SKM-1 treated with dmso at 0.1 percent for 144 hours (cell line): ENCODE measurements at regions not wholly inside any gene's neighbourhood (a gene's known extent, or its start where the extent isn't known, plus 50 kb on each side); places are given as distances from the start of the nearest gene placed in this dataset.

Source experiments
- DNase-seq: peaks from one replicate; lab custom pipeline; 2025; ENCODE audit not compliant: unreplicated experiment; lab: John Stamatoyannopoulos, UW

- no peak for DNase-seq
Measured at GRCh38 chr4:189062047-189062820, 878.4 kb upstream of the FRG1 start.

- DNase-seq, result no peak
Measured at GRCh38 chr4:189069772-189070171, 870.9 kb upstream of the FRG1 start.

GRCh38 chr4:189071241-189071640 lies 869.4 kb upstream of the FRG1 start:
- peak; percentile 43 for DNase-seq

GRCh38 chr4:189073739-189074138 lies 866.9 kb upstream of the FRG1 start:
- DNase-seq, result no peak

GRCh38 chr4:189081826-189082225 lies 858.8 kb upstream of the FRG1 start:
- no peak for DNase-seq

- DNase-seq, result peak; percentile 27
Measured at GRCh38 chr4:189083769-189084168, 856.9 kb upstream of the FRG1 start.

- peak; percentile 63 for DNase-seq
Measured at GRCh38 chr4:189084671-189085070, 856.0 kb upstream of the FRG1 start.

GRCh38 chr4:189087971-189088370 lies 852.7 kb upstream of the FRG1 start:
- no peak for DNase-seq

GRCh38 chr4:189088780-189089179 lies 851.9 kb upstream of the FRG1 start:
- DNase-seq, result no peak

- peak; percentile 18 for DNase-seq
Measured at GRCh38 chr4:189090174-189090814, 850.4 kb upstream of the FRG1 start.

GRCh38 chr4:189092581-189092980 lies 848.1 kb upstream of the FRG1 start:
- no peak for DNase-seq

- no peak for DNase-seq
Measured at GRCh38 chr4:189096108-189096507, 844.6 kb upstream of the FRG1 start.

GRCh38 chr4:189096717-189097116 lies 844.0 kb upstream of the FRG1 start:
- no peak for DNase-seq

GRCh38 chr4:189098932-189099696 lies 841.6 kb upstream of the FRG1 start:
- no peak for DNase-seq

- no peak for DNase-seq
Measured at GRCh38 chr4:189113389-189113888, 827.2 kb upstream of the FRG1 start.

- no peak for DNase-seq
Measured at GRCh38 chr4:189117426-189117825, 823.2 kb upstream of the FRG1 start.

- no peak for DNase-seq
Measured at GRCh38 chr4:189121336-189121735, 819.3 kb upstream of the FRG1 start.

GRCh38 chr4:189124149-189124758 lies 816.4 kb upstream of the FRG1 start:
- no peak for DNase-seq

GRCh38 chr4:189124791-189125190 lies 815.9 kb upstream of the FRG1 start:
- no peak for DNase-seq

GRCh38 chr4:189126040-189126439 lies 814.6 kb upstream of the FRG1 start:
- no peak for DNase-seq

- DNase-seq, result no peak
Measured at GRCh38 chr4:189128341-189128740, 812.3 kb upstream of the FRG1 start.
